Stomach (tissue), 8 donors: ENCODE measurements at regions not wholly inside any gene's neighbourhood (a gene's known extent, or its start where the extent isn't known, plus 50 kb on each side); places are given as distances from the start of the nearest gene placed in this dataset.

Source experiments
- DNase-seq, 2 donors: peaks; one replicate each; pipeline versions ENCODE4 v3.0.0 to v3.0.0-alpha.2; 2013 to 2019
- H3K27ac ChIP-seq, 5 donors: fragments of 200-600 bp in 4 of 5; sonication (generic) in 4 of 5; one replicate each; pipeline ENCODE4 v1.5.1; 2013 to 2019; ENCODE audit warnings: mild to moderate bottlenecking in 1 of 5, moderate library complexity in 1 of 5
- H3K27me3 ChIP-seq, 3 donors: fragments of 200-600 bp; sonication (generic); one replicate each; pipeline ENCODE4 v1.5.1; 2017 to 2019; ENCODE audit warnings: mixed run types in 1 of 3
- H3K36me3 ChIP-seq, 4 donors: fragments of 200-600 bp; sonication (generic); 1 replicate in 3 of 4; 2 replicates in 1 of 4; pipeline ENCODE4 v1.5.1; 2016 to 2019
- H3K4me1 ChIP-seq, 4 donors: fragments of 200-600 bp; sonication (generic); one replicate each; pipeline ENCODE4 v1.5.1; 2016 to 2019
- H3K4me3 ChIP-seq, 4 donors: fragments of 200-600 bp; sonication (generic) in 3 of 4; one replicate each; pipeline ENCODE4 v1.5.1; 2016 to 2019; ENCODE audit warnings: mild to moderate bottlenecking in 1 of 4
- H3K9me3 ChIP-seq, 4 donors: fragments of 200-600 bp; sonication (generic); one replicate each; pipeline ENCODE4 v1.5.1; 2016 to 2019
- CTCF ChIP-seq, 7 experiments: fragments of 450-650 bp in 4 of 7; fragments of 200-600 bp in 3 of 7; sonication (generic) in 3 of 7; IDR thresholded peaks; one replicate each; pipeline ENCODE4 v1.5.1; 2016 to 2019; ENCODE audit warnings: antibody characterized with exemption in 7 of 7, control low read depth in 2 of 7, mild to moderate bottlenecking in 1 of 7
- EP300 ChIP-seq: sonication (generic); formaldehyde crosslinking; IDR thresholded peaks from one replicate; pipeline ENCODE4 v1.6.1; 2017; ENCODE audit warnings: antibody characterized with exemption
- POLR2A ChIP-seq, 4 donors: fragments of 450-650 bp; IDR thresholded peaks; one replicate each; pipeline ENCODE4 v1.6.1; 2016; ENCODE audit warnings: antibody characterized with exemption in 4 of 4, control low read depth in 2 of 4, mild to moderate bottlenecking in 1 of 4, moderate library complexity in 1 of 4
- POLR2AphosphoS5 ChIP-seq, 3 donors: sonication (generic); formaldehyde crosslinking; IDR thresholded peaks; one replicate each; pipeline ENCODE4 v1.6.1; 2016; ENCODE audit warnings: antibody characterized with exemption in 3 of 3
- WGBS, 5 donors: extraction: QIAGEN DNeasy Blood & Tissue Kit in 3 of 5; methylation state at CpG; one replicate each; pipeline versions ENCODE4 v1.1.5 to v1.1.7; 2013 to 2018; 5-methylcytosine and 5-hydroxymethylcytosine counted together
- intact Hi-C: fragments of 100-400 bp; cut with DNase I; formaldehyde crosslinking; loops from one replicate; pipeline ENCODE4 v1.15.1; 2023; ENCODE audit warnings: low total_unique reads
- donor health status: healthy with polysubstance abuse.
- donor health status: Bipolar disorder and iron deficiency.
- donor health status: healthy.

DNA sequence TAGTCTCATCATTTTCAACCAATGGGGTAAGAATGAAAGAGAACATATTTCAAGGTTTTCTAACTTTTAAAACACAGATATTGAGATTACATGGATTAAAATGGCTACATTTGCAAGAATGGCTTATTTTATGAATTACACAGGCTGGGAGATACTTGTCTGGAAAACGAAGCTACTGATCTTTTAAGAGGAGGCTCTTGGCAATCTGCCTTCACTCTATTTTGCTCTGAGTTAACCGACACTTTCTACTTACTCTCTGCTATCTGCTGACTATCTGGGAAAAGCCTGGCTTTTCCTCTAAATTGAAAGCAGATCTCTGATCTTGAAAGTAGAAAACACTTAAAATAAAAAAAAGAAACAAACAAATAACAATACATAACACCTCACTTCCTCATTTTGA, 325.4 kb upstream of the LINC00305 start:
- intact Hi-C loops, result no loop called here
- H3K36me3 ChIP-seq, result no peaks in the 10 kb centered on the region
- H3K27me3 ChIP-seq, result no peaks in the 10 kb centered on the region
- WGBS, 5 donors, result 35 to 58% (median 55%) methylated on average over 2 of the region's 2 CpGs
- peak in 1 of 2 donors; percentile 36 for DNase-seq
- H3K27ac ChIP-seq, result no peak overlapping the region
- H3K4me3 ChIP-seq, result no peak overlapping the region
- H3K9me3 ChIP-seq, result no peaks in the 10 kb centered on the region
- TF ChIP-seq POLR2AphosphoS5 (IDR thresholded peaks at IDR 0.05), result no peak
- TF ChIP-seq EP300, result no peak
- no peak for TF ChIP-seq CTCF (IDR thresholded peaks at IDR 0.05)
- no peak for TF ChIP-seq POLR2A (IDR thresholded peaks at IDR 0.05)
- H3K4me1 ChIP-seq, result no peaks in the 10 kb centered on the region

DNA sequence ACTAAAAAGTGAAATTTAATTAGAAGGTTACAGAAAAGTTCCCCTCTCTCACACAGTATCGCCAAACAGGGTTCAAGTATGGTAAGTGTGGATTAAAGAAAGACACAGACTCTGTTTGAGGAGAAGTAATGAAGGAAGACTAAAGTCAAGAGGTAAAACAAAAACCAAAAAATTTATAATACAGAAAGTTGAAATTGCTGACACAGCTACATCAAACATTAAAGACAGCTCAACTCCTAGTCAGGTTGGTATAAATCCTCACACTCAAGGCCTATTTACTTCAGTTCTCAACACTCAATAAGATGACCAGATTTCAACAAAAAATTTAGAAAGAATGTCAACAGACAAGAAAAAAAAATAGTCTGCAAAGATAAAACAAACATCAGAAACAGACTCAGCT, 300.5 kb upstream of the LINC00305 start:
- no peaks in the 10 kb centered on the region for H3K4me1 ChIP-seq
- no peaks in the 10 kb centered on the region for H3K27me3 ChIP-seq
- no peak overlapping the region for H3K4me3 ChIP-seq
- no peak for TF ChIP-seq EP300
- no peak for TF ChIP-seq CTCF (IDR thresholded peaks at IDR 0.05)
- no peak for TF ChIP-seq POLR2A (IDR thresholded peaks at IDR 0.05)
- TF ChIP-seq POLR2AphosphoS5 (IDR thresholded peaks at IDR 0.05), result no peak
- WGBS, 5 donors, result 79 to 96% (median 81%) methylated on average over 1 of the region's 1 CpG
- no peaks in the 10 kb centered on the region for H3K9me3 ChIP-seq
- no peak overlapping the region for H3K27ac ChIP-seq
- DNase-seq, result no peak
- intact Hi-C loops, result no loop called here
- no peaks in the 10 kb centered on the region for H3K36me3 ChIP-seq

- Histone ChIP-seq H3K27ac (no peak overlapping the region), H3K4me1 (no peaks in the 10 kb centered on the region), H3K4me3 (no peak overlapping the region), H3K27me3 (no peaks in the 10 kb centered on the region), H3K36me3 (no peaks in the 10 kb centered on the region), H3K9me3 (peaks cover 0 to 8% (median 0%) of the 10 kb centered on the region in 4 donors)
- intact Hi-C loops, result no loop called here
- TF ChIP-seq POLR2AphosphoS5 (IDR thresholded peaks at IDR 0.05) (no peak), EP300 (no peak), CTCF (IDR thresholded peaks at IDR 0.05) (no peak), POLR2A (IDR thresholded peaks at IDR 0.05) (no peak)
- DNase-seq, result peak in 1 of 2 donors; percentile 12
- 26 to 53% (median 35%) methylated on average over 2 of the region's 2 CpGs for WGBS, 5 donors
Observed at GRCh38 chr18:64444819-64445218, 295.9 kb upstream of the LINC00305 start.

- no peak for DNase-seq
- no peak overlapping the region for H3K27ac ChIP-seq
- peaks cover 0 to 24% (median 10%) of the 10 kb centered on the region in 4 donors for H3K9me3 ChIP-seq
- intact Hi-C loops, result no loop called here
- no peaks in the 10 kb centered on the region for H3K27me3 ChIP-seq
- TF ChIP-seq EP300, result no peak
- TF ChIP-seq CTCF (IDR thresholded peaks at IDR 0.05), result no peak
- no peak for TF ChIP-seq POLR2AphosphoS5 (IDR thresholded peaks at IDR 0.05)
- no peak for TF ChIP-seq POLR2A (IDR thresholded peaks at IDR 0.05)
- H3K36me3 ChIP-seq, result no peaks in the 10 kb centered on the region
- H3K4me3 ChIP-seq, result no peak overlapping the region
- H3K4me1 ChIP-seq, result no peaks in the 10 kb centered on the region
- 65 to 85% (median 79%) methylated on average over 4 of the region's 4 CpGs for WGBS, 5 donors
Observed at GRCh38 chr18:64438178-64438577, 289.3 kb upstream of the LINC00305 start.
